Endothelial cell of umbilical vein (primary cell): ENCODE measurements at regions not wholly inside any gene's neighbourhood (a gene's known extent, or its start where the extent isn't known, plus 50 kb on each side); places are given as distances from the start of the nearest gene placed in this dataset.

Experiments
- CTCF ChIP-seq, 2 donors: IDR thresholded peaks; 1 replicate in 1 of 2; 2 replicates in 1 of 2; pipeline ENCODE4 v1.5.1; 2011; ENCODE audit warnings: low read length in 2 of 2, mild to moderate bottlenecking in 2 of 2, moderate library complexity in 2 of 2, control low read depth in 1 of 2, inconsistent platforms in 1 of 2, low read depth in 1 of 2; ENCODE audit not compliant: insufficient read depth in 1 of 2; ENCODE audit errors: extremely low read depth in 1 of 2
- EZH2 ChIP-seq: IDR thresholded peaks from 2 replicates; pipeline ENCODE4 v1.6.1; 2012; ENCODE audit warnings: borderline replicate concordance, low read depth, mild to moderate bottlenecking, moderate library complexity, low read length, inconsistent platforms; ENCODE audit not compliant: severe bottlenecking
- FOS ChIP-seq: IDR thresholded peaks from 2 replicates; pipeline ENCODE4 v1.6.1; 2011; ENCODE audit warnings: mild to moderate bottlenecking, low read length, moderate library complexity, borderline replicate concordance; ENCODE audit not compliant: insufficient read depth
- GATA2 ChIP-seq: IDR thresholded peaks from 2 replicates; pipeline ENCODE4 v1.7.0; 2011; ENCODE audit warnings: low read depth, mild to moderate bottlenecking, moderate library complexity, mixed read lengths, low read length; ENCODE audit not compliant: insufficient read length, insufficient read depth
- JUN ChIP-seq: IDR thresholded peaks from 2 replicates; pipeline ENCODE4 v1.6.1; 2011; ENCODE audit warnings: borderline replicate concordance, low read depth; ENCODE audit not compliant: insufficient read length, insufficient read depth
- MAX ChIP-seq: IDR thresholded peaks from 2 replicates; pipeline ENCODE4 v1.6.1; 2011; ENCODE audit not compliant: insufficient read depth, insufficient read length
- MYC ChIP-seq: IDR thresholded peaks from one replicate; pipeline ENCODE4 v1.6.1; 2011; ENCODE audit warnings: mild to moderate bottlenecking, low read depth, low read length
- POLR2A ChIP-seq: IDR thresholded peaks from 2 replicates; pipeline ENCODE4 v1.6.1; 2012; ENCODE audit warnings: low read depth, mild to moderate bottlenecking, control low read depth, low read length
- POLR2AphosphoS5 ChIP-seq: IDR thresholded peaks from 2 replicates; pipeline ENCODE4 v1.6.1; 2012; ENCODE audit warnings: low read depth, mild to moderate bottlenecking, control low read depth, low read length, moderate library complexity; ENCODE audit not compliant: insufficient read depth

- TF ChIP-seq EZH2 (no peak), POLR2A (no peak), POLR2AphosphoS5 (no peak), CTCF (IDR thresholded peaks at IDR 0.05; ENCODE audit: extremely low read depth in 1 of 2, insufficient read depth in 1 of 2, low read depth in 1 of 2, low read length in 2 of 2) (no peak), JUN (no peak), MAX (no peak), MYC (no peak), FOS (no peak), GATA2 (no peak)
These were observed 112.7 kb upstream of the RMDN2 start for GRCh38 chr2:37812414-37812813.
